ENCODE measurements at regions not wholly inside any gene's neighbourhood (a gene's known extent, or its start where the extent isn't known, plus 50 kb on each side); places are given as distances from the start of the nearest gene placed in this dataset.

DNA sequence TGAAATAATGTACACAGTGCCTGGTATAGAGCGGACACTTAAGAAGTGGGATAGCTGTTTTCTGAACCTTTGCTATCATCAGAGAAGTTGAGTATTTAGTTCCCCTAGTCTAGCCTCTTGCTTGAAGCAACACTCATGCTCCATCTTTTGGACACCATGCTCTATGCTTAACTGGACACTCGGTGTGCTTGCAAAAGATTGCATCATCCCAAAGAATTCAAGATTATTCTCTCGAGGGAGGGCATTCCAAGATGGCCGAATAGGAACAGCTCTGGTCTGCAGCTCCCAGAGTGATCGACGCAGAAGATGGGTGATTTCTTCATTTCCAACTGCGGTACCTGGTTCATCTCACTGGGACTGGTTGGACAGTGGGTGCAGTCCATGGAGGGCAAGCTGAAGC is 143.9 kb upstream of the FSHR start:
- in situ Hi-C loops (cut with MboI; ENCODE audit: low pct_ligation_motif_present in 1 of 4, low pct_unique_long_range_greater_than_20kb in 1 of 4, low sequenced_read_pairs in 3 of 4) (no loop called here), intact Hi-C loops (cut with DNase I; ENCODE audit: low total_unique reads) (no loop called here)
- no peaks in the 10 kb centered on the region for H3K4me1 ChIP-seq
- no peaks in the 10 kb centered on the region for H3K36me3 ChIP-seq
- no peak overlapping the region for H3K27ac ChIP-seq
- H3K9me3 ChIP-seq = no peaks in the 10 kb centered on the region
- no peak overlapping the region for H3K4me3 ChIP-seq
- no peak for DNase-seq
- TF ChIP-seq POLR2AphosphoS5 (IDR thresholded peaks at IDR 0.05) (no peak), POLR2A (IDR thresholded peaks at IDR 0.05) (no peak)
- TF ChIP-seq, protein P1, sequence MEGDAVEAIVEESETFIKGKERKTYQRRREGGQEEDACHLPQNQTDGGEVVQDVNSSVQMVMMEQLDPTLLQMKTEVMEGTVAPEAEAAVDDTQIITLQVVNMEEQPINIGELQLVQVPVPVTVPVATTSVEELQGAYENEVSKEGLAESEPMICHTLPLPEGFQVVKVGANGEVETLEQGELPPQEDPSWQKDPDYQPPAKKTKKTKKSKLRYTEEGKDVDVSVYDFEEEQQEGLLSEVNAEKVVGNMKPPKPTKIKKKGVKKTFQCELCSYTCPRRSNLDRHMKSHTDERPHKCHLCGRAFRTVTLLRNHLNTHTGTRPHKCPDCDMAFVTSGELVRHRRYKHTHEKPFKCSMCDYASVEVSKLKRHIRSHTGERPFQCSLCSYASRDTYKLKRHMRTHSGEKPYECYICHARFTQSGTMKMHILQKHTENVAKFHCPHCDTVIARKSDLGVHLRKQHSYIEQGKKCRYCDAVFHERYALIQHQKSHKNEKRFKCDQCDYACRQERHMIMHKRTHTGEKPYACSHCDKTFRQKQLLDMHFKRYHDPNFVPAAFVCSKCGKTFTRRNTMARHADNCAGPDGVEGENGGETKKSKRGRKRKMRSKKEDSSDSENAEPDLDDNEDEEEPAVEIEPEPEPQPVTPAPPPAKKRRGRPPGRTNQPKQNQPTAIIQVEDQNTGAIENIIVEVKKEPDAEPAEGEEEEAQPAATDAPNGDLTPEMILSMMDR (IDR thresholded peaks at IDR 0.05) = no peak
- no peaks in the 10 kb centered on the region for H3K27me3 ChIP-seq
- WGBS, 2 donors (ENCODE audit: low coverage in 1 of 2) = 88 to 94% methylated on average over 1 to 7 of the region's 7 CpGs

DNA sequence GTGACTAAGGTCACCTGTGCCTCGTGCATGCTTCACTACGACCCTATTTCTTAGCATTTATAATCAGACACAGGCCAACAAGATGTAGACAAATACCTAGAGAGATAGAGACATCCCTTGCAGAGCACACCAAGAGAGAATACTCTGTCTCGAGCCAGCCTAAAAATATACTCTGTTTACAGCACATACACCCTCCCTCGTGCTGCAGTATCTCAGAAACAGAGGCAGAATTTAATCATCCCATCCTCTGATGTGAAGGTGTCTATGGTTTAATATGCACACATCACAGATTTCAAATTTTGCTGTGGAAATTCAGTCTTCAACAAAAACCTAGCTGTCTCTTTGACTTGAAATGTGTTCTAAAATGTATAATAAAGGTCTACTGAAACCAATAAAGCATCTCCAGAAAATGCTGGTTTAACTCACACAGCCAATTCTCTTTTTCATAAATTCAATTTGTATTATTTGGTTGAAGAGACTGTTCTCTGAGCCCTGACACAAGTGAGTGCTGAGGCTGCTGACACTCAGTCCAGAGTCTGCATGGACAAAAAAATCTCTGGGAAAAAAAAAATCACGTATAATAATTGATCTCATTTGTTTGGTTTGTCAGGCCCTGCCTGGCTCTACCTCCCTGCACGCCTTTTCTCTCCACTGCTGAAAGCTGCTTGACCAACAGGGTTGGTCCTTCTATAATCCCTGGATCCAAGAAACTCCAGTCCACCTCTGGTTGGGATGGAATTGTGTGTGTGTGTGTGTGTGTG is 142.0 kb upstream of the FSHR start:
- no peaks in the 10 kb centered on the region for H3K4me1 ChIP-seq
- TF ChIP-seq EP300 (IDR thresholded peaks at IDR 0.05; ENCODE audit: low read depth) (no peak), POLR2A (IDR thresholded peaks at IDR 0.05) (no peak), POLR2AphosphoS5 (IDR thresholded peaks at IDR 0.05) (no peak)
- TF ChIP-seq, protein P1 (IDR thresholded peaks at IDR 0.05) = no peak
- no peak overlapping the region for H3K4me3 ChIP-seq
- DNase-seq = no peak
- no peaks in the 10 kb centered on the region for H3K9me3 ChIP-seq
- H3K36me3 ChIP-seq = no peaks in the 10 kb centered on the region
- in situ Hi-C loops (cut with MboI; ENCODE audit: low pct_ligation_motif_present in 1 of 4, low pct_unique_long_range_greater_than_20kb in 1 of 4, low sequenced_read_pairs in 3 of 4) = no loop called here
- intact Hi-C loops (cut with DNase I; ENCODE audit: low total_unique reads) = no loop called here
- no peaks in the 10 kb centered on the region for H3K27me3 ChIP-seq
- H3K27ac ChIP-seq = no peak overlapping the region
- WGBS, 2 donors (ENCODE audit: low coverage in 1 of 2) = 49 to 58% methylated on average over 2 to 6 of the region's 6 CpGs

DNA sequence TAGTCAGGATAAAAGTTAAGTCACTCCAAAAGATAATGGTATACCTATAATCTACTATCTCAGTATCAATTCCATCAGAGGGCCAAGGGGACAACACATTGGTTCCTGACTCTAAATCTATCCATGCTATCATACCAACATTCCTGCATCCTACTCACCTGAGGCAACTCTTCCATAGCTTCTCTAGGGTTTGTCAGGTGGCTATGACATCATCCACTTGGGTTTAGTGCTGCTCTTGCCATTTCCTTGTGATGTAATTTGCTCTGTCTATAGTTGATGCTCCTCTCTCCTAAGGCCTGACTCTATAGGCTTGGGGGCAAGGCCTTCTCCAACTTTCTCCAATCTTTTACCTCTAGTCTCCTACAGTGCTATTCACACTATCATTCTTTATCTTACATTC is 139.9 kb upstream of the FSHR start:
- Histone ChIP-seq H3K9me3 (no peaks in the 10 kb centered on the region), H3K4me1 (no peaks in the 10 kb centered on the region), H3K27me3 (no peaks in the 10 kb centered on the region), H3K4me3 (no peak overlapping the region), H3K36me3 (no peaks in the 10 kb centered on the region), H3K27ac (no peak overlapping the region)
- TF ChIP-seq POLR2A (IDR thresholded peaks at IDR 0.05) (no peak), EP300 (IDR thresholded peaks at IDR 0.05; ENCODE audit: low read depth) (no peak), POLR2AphosphoS5 (IDR thresholded peaks at IDR 0.05) (no peak)
- TF ChIP-seq, protein P1 (IDR thresholded peaks at IDR 0.05) = no peak
- in situ Hi-C loops (cut with MboI; ENCODE audit: low pct_ligation_motif_present in 1 of 4, low pct_unique_long_range_greater_than_20kb in 1 of 4, low sequenced_read_pairs in 3 of 4) (no loop called here), intact Hi-C loops (cut with DNase I; ENCODE audit: low total_unique reads) (no loop called here)
- DNase-seq = no peak

DNA sequence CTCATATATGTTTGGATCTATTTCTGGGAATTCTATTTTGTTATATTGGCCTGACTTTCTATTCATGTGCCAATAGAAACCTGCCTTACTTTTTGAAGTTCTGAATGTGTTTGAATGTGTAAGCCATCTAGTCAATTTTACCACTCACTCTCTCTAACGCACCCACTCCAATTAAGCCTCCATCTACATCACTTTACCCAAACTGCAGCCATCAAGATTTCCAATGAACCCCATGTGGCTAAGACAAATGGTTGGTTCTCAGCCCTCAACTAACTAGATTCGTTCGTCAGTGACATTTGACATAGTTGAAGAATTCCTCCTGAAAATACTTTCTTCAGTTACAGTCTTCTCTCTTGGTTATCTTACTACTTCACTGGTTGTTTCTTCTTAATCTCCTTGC is 137.3 kb upstream of the FSHR start:
- in situ Hi-C loops (cut with MboI; ENCODE audit: low pct_ligation_motif_present in 1 of 4, low pct_unique_long_range_greater_than_20kb in 1 of 4, low sequenced_read_pairs in 3 of 4) (no loop called here), intact Hi-C loops (cut with DNase I; ENCODE audit: low total_unique reads) (no loop called here)
- 56 to 78% methylated on average over 2 to 3 of the region's 3 CpGs for WGBS, 2 donors (ENCODE audit: low coverage in 1 of 2)

More for the DNA sequence above, 137.3 kb upstream of the FSHR start:
- Histone ChIP-seq H3K36me3 (no peaks in the 10 kb centered on the region), H3K9me3 (no peaks in the 10 kb centered on the region), H3K4me3 (no peak overlapping the region), H3K4me1 (no peaks in the 10 kb centered on the region), H3K27me3 (no peaks in the 10 kb centered on the region), H3K27ac (no peak overlapping the region)
- no peak for DNase-seq
- TF ChIP-seq, protein P1 (IDR thresholded peaks at IDR 0.05) = no peak
- TF ChIP-seq EP300 (IDR thresholded peaks at IDR 0.05; ENCODE audit: low read depth) (no peak), POLR2AphosphoS5 (IDR thresholded peaks at IDR 0.05) (no peak)

All from transverse colon (tissue), 4 donors.